H1 (cell line): ENCODE measurements at regions not wholly inside any gene's neighbourhood (a gene's known extent, or its start where the extent isn't known, plus 50 kb on each side); places are given as distances from the start of the nearest gene placed in this dataset.

Experiments
- CHD2 ChIP-seq: IDR thresholded peaks from 2 replicates; pipeline ENCODE4 v1.6.1; 2012; ENCODE audit warnings: low read length, improper control_type of control experiment
- TF ChIP-seq, protein P1 (sequence below), 3 experiments: IDR thresholded peaks; 1 replicate in 2 of 3; 2 replicates in 1 of 3; pipeline versions ENCODE4 v1.5.1 to v1.6.1; 2011; ENCODE audit warnings: low read length in 3 of 3, mild to moderate bottlenecking in 3 of 3, inconsistent platforms in 2 of 3, low read depth in 1 of 3, moderate library complexity in 1 of 3; ENCODE audit not compliant: insufficient read depth in 1 of 3; ENCODE audit errors: control extremely low read depth in 1 of 3
- TF ChIP-seq, protein P2 (sequence below): IDR thresholded peaks from 2 replicates; pipeline ENCODE4 v1.6.1; 2011; ENCODE audit warnings: low read depth, mild to moderate bottlenecking, low read length; ENCODE audit not compliant: insufficient read depth
- TF ChIP-seq, protein P3 (sequence below): IDR thresholded peaks from 2 replicates; pipeline ENCODE4 v1.6.1; 2012; ENCODE audit warnings: low read length, inconsistent platforms

DNA sequence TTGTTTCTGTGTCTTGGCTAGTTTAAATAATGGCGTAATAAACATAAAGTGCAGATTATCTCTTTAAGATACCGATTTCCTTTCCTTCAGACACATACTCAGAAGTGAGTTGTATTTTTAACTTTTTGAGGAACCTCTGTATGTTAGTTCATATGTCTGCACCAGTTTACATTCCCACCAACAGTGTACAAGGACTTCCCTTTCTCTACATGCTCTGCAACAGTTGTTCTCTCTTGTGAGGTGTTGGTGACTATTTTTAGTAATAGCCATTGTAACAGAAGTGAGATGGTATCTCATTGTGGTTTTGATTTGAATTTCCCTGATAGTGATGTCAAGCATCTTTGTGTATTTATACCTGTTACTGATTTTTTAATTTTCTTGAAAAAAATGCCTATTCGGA lies 418.6 kb downstream of the UQCRFS1 start:
- TF ChIP-seq, protein P1, sequence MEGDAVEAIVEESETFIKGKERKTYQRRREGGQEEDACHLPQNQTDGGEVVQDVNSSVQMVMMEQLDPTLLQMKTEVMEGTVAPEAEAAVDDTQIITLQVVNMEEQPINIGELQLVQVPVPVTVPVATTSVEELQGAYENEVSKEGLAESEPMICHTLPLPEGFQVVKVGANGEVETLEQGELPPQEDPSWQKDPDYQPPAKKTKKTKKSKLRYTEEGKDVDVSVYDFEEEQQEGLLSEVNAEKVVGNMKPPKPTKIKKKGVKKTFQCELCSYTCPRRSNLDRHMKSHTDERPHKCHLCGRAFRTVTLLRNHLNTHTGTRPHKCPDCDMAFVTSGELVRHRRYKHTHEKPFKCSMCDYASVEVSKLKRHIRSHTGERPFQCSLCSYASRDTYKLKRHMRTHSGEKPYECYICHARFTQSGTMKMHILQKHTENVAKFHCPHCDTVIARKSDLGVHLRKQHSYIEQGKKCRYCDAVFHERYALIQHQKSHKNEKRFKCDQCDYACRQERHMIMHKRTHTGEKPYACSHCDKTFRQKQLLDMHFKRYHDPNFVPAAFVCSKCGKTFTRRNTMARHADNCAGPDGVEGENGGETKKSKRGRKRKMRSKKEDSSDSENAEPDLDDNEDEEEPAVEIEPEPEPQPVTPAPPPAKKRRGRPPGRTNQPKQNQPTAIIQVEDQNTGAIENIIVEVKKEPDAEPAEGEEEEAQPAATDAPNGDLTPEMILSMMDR (IDR thresholded peaks at IDR 0.05; ENCODE audit: control extremely low read depth in 1 of 3, insufficient read depth in 1 of 3, low read depth in 1 of 3, low read length in 3 of 3): no peak
- TF ChIP-seq, protein P2, sequence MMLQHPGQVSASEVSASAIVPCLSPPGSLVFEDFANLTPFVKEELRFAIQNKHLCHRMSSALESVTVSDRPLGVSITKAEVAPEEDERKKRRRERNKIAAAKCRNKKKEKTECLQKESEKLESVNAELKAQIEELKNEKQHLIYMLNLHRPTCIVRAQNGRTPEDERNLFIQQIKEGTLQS: no peak
- TF ChIP-seq CHD2: no peak
- TF ChIP-seq, protein P3, sequence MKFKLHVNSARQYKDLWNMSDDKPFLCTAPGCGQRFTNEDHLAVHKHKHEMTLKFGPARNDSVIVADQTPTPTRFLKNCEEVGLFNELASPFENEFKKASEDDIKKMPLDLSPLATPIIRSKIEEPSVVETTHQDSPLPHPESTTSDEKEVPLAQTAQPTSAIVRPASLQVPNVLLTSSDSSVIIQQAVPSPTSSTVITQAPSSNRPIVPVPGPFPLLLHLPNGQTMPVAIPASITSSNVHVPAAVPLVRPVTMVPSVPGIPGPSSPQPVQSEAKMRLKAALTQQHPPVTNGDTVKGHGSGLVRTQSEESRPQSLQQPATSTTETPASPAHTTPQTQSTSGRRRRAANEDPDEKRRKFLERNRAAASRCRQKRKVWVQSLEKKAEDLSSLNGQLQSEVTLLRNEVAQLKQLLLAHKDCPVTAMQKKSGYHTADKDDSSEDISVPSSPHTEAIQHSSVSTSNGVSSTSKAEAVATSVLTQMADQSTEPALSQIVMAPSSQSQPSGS: no peak
